ENCODE measurements at regions not wholly inside any gene's neighbourhood (a gene's known extent, or its start where the extent isn't known, plus 50 kb on each side); places are given as distances from the start of the nearest gene placed in this dataset.

DNA sequence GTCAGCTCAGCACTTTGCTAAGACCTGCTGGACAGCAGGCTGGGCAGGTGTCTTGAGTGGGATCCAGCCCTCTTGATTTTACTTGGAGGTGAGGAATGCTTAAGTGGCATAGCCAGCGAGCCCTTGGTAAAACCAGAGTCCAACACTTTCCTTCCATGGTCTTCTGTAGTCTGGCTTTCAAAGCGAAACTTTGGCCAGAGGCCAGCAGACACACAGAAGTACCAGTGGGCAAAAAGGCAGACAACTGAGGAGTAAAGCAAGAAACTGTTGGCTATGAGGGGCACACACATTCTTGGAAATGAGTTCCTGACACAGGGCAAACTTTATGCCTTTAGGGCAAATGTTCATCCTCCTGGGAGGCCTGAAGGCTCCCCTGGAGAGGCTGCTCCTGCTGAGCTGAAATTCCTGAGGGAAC, 281.0 kb upstream of the POU3F1 start:
- Histone ChIP-seq H4K20me1 (ENCODE audit: low read depth, low read length) (no peaks in the 10 kb centered on the region), H2AFZ (ENCODE audit: low read depth, low read length, severe bottlenecking) (no peak overlapping the region), H3K79me2 (ENCODE audit: insufficient read depth, low read length) (no peaks in the 10 kb centered on the region), H3K4me2 (ENCODE audit: low read depth, low read length, poor library complexity, severe bottlenecking) (no peak overlapping the region), H3K9me3 (ENCODE audit: insufficient read depth, low read length) (no peaks in the 10 kb centered on the region), H3K9me2 (replicated peaks; ENCODE audit: insufficient read depth, low read length) (no peaks in the 10 kb centered on the region), H3K27ac (ENCODE audit: low read depth, low read length) (no peak overlapping the region), H3K36me3 (ENCODE audit: low read length) (no peaks in the 10 kb centered on the region), H3K9ac (ENCODE audit: low read length) (no peak overlapping the region), H3K4me3 (ENCODE audit: insufficient read depth, low read length, poor library complexity, severe bottlenecking) (no peak overlapping the region), H3F3A (ENCODE audit: insufficient read depth) (no peaks in the 10 kb centered on the region), H3K27me3 (ENCODE audit: low read length) (no peaks in the 10 kb centered on the region)
- TF ChIP-seq, protein P1, sequence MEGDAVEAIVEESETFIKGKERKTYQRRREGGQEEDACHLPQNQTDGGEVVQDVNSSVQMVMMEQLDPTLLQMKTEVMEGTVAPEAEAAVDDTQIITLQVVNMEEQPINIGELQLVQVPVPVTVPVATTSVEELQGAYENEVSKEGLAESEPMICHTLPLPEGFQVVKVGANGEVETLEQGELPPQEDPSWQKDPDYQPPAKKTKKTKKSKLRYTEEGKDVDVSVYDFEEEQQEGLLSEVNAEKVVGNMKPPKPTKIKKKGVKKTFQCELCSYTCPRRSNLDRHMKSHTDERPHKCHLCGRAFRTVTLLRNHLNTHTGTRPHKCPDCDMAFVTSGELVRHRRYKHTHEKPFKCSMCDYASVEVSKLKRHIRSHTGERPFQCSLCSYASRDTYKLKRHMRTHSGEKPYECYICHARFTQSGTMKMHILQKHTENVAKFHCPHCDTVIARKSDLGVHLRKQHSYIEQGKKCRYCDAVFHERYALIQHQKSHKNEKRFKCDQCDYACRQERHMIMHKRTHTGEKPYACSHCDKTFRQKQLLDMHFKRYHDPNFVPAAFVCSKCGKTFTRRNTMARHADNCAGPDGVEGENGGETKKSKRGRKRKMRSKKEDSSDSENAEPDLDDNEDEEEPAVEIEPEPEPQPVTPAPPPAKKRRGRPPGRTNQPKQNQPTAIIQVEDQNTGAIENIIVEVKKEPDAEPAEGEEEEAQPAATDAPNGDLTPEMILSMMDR (IDR thresholded peaks at IDR 0.05; ENCODE audit: insufficient read depth, low read length, poor library complexity, severe bottlenecking) = no peak
- no peak for TF ChIP-seq EZH2phosphoT487 (conservative IDR thresholded peaks at IDR 0.05; ENCODE audit: low read length)

DNA sequence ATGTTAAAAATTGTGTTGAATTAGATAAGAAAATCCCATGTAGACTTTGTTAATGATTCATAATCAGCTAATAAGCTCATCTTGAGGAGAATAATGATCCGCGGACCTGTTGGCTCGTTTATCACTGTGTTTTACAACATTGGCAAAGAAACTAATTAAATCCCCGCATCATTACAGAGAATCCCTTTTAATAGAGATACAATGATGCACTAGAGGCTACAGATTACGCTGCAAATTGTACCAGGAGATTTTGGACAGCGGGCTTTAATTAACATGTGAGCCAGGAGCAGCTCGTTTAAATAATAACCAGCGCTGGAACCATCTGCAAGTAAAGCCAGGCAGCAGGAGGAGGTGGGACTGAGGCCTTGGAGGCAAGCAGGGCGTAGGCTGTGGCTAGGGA, 280.3 kb upstream of the POU3F1 start:
- Histone ChIP-seq H4K20me1 (ENCODE audit: low read depth, low read length) (no peaks in the 10 kb centered on the region), H3K27me3 (ENCODE audit: low read length) (no peaks in the 10 kb centered on the region), H3K9me3 (ENCODE audit: insufficient read depth, low read length) (no peaks in the 10 kb centered on the region), H3K9ac (ENCODE audit: low read length) (no peak overlapping the region), H3K36me3 (ENCODE audit: low read length) (no peaks in the 10 kb centered on the region), H3K79me2 (ENCODE audit: insufficient read depth, low read length) (no peaks in the 10 kb centered on the region), H3K4me3 (ENCODE audit: insufficient read depth, low read length, poor library complexity, severe bottlenecking) (no peak overlapping the region), H2AFZ (ENCODE audit: low read depth, low read length, severe bottlenecking) (no peak overlapping the region), H3K27ac (ENCODE audit: low read depth, low read length) (no peak overlapping the region), H3K9me2 (replicated peaks; ENCODE audit: insufficient read depth, low read length) (no peaks in the 10 kb centered on the region), H3F3A (ENCODE audit: insufficient read depth) (no peaks in the 10 kb centered on the region), H3K4me2 (ENCODE audit: low read depth, low read length, poor library complexity, severe bottlenecking) (no peak overlapping the region)
- TF ChIP-seq, protein P1 (IDR thresholded peaks at IDR 0.05; ENCODE audit: insufficient read depth, low read length, poor library complexity, severe bottlenecking) = no peak
- no peak for TF ChIP-seq EZH2phosphoT487 (conservative IDR thresholded peaks at IDR 0.05; ENCODE audit: low read length)

DNA sequence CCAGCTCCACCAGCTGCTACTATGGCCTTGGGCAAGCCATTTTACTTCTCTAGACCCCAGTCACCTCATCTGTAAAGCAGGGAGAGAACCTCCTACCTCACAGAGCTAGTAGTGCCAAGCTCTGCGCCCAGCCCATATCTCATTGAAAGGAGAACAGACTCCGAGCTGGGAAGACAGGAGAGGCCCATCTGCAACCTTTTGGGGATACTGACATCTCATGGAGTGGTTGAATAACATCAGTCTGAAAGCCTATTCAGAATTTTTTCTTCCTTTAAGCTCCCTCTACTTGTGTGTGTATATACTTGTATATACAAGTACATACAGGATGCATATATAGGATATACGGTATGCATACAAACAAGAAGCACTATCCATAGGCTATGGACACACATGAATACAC, 279.5 kb upstream of the POU3F1 start:
- Histone ChIP-seq H3K9me3 (ENCODE audit: insufficient read depth, low read length) (no peaks in the 10 kb centered on the region), H3K27me3 (ENCODE audit: low read length) (peaks cover 2% of the 10 kb centered on the region; the same call in 1 of the 2 replicates), H3K27ac (ENCODE audit: low read depth, low read length) (no peak overlapping the region), H3K4me2 (ENCODE audit: low read depth, low read length, poor library complexity, severe bottlenecking) (no peak overlapping the region), H3K9me2 (replicated peaks; ENCODE audit: insufficient read depth, low read length) (no peaks in the 10 kb centered on the region), H3F3A (ENCODE audit: insufficient read depth) (no peaks in the 10 kb centered on the region), H2AFZ (ENCODE audit: low read depth, low read length, severe bottlenecking) (no peak overlapping the region), H3K36me3 (ENCODE audit: low read length) (no peaks in the 10 kb centered on the region), H4K20me1 (ENCODE audit: low read depth, low read length) (no peaks in the 10 kb centered on the region), H3K9ac (ENCODE audit: low read length) (no peak overlapping the region), H3K4me3 (ENCODE audit: insufficient read depth, low read length, poor library complexity, severe bottlenecking) (no peak overlapping the region), H3K79me2 (ENCODE audit: insufficient read depth, low read length) (no peaks in the 10 kb centered on the region)
- TF ChIP-seq, protein P1 (IDR thresholded peaks at IDR 0.05; ENCODE audit: insufficient read depth, low read length, poor library complexity, severe bottlenecking) = no peak
- TF ChIP-seq EZH2phosphoT487 (conservative IDR thresholded peaks at IDR 0.05; ENCODE audit: low read length) = no peak
